ENCODE measurements at regions not wholly inside any gene's neighbourhood (a gene's known extent, or its start where the extent isn't known, plus 50 kb on each side); places are given as distances from the start of the nearest gene placed in this dataset.
"Not testable (repeated sequence)": the region's sequence is repeated elsewhere in the genome, so short reads cannot be mapped to it uniquely, and the experiment has no call there.

- Histone ChIP-seq H3K27ac (no peak overlapping the region), H3K4me3 (no peak overlapping the region)
Measured at GRCh38 chr5:21615195-21615765, 1237.9 kb downstream of the CDH12 start.

DNA sequence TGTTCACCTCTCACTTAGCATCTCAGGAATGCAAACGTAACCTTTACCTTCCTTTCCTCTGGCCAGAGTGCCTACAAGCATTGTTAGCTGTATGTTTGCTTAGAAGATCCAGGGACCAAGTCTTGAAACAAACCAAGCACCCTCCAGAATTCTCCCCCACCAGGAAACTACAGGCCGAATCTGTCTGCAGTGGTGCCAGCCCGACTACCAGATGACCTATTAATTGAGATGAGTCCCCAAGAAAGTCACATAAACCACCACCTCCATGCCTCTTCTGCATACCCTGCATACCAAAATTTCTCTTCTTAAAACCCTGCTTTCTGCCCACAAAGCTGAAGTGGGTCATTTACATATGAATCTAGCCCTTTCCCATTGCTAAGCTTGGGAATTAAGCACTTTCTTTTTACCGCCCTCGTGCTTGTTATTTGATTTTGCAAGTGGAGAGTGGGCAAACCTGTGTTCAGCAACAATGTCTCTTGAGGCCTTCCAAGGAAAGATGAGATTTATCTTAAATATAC lies 1239.1 kb downstream of the CDH12 start:
- Histone ChIP-seq H3K27ac (no peak overlapping the region), H3K4me3 (no peak overlapping the region)

GRCh38 chr5:21603796-21604195 lies 1249.3 kb downstream of the CDH12 start:
- Histone ChIP-seq H3K4me3 (no peak overlapping the region), H3K27ac (no peak overlapping the region)

GRCh38 chr5:21594566-21594965 lies 1258.6 kb downstream of the CDH12 start:
- Histone ChIP-seq H3K4me3 (no peak overlapping the region), H3K27ac (no peak overlapping the region)

GRCh38 chr5:21593261-21593660 lies 1259.9 kb downstream of the CDH12 start:
- H3K27ac ChIP-seq, result no peak overlapping the region

DNA sequence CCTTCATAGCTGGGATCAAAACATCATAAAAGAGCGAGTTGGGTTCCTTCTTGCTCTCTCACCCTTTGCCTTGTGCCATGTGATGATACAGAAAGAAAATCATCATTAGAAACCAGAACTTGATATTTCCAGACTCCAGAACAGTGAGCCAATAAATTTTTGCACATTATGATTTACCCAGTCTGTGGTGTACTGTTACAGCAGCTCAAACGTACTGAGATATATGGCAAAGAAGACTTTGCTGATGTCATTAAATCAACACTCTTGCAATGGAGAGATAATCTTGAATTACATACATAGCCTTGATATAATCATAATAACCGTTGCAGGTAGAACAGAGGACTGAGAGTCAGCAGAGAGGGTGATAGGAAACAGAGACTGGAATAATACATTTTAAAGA lies 1271.6 kb downstream of the CDH12 start:
- H3K4me3 ChIP-seq, result no peak overlapping the region
- no peak overlapping the region for H3K27ac ChIP-seq

More at GRCh38 chr5:21593261-21593660, 1259.9 kb downstream of the CDH12 start:
- H3K4me3 ChIP-seq, result no peak overlapping the region

- Histone ChIP-seq H3K4me3 (no peak overlapping the region), H3K27ac (no peak overlapping the region)
Measured at GRCh38 chr5:21574961-21575360, 1278.2 kb downstream of the CDH12 start.

DNA sequence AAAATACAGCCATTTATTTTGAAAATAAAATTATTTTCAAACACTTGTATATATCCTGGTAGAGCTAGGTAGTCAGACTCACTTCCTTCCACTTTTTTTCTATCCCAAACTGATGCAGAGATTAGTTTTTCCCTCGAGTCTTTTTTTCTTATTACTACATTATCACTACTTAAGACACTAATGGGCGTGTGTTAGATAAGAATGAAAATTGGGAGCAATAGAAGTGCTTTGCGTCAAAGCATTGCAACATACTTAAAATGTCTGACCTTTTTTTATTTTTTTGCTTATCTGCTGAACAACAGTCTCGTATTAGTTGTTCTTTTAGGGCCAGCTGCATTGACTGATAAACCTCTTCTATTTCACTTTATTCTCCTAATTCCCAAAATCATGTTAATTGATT lies 1278.7 kb downstream of the CDH12 start:
- Histone ChIP-seq H3K27ac (no peak overlapping the region), H3K4me3 (no peak overlapping the region)

DNA sequence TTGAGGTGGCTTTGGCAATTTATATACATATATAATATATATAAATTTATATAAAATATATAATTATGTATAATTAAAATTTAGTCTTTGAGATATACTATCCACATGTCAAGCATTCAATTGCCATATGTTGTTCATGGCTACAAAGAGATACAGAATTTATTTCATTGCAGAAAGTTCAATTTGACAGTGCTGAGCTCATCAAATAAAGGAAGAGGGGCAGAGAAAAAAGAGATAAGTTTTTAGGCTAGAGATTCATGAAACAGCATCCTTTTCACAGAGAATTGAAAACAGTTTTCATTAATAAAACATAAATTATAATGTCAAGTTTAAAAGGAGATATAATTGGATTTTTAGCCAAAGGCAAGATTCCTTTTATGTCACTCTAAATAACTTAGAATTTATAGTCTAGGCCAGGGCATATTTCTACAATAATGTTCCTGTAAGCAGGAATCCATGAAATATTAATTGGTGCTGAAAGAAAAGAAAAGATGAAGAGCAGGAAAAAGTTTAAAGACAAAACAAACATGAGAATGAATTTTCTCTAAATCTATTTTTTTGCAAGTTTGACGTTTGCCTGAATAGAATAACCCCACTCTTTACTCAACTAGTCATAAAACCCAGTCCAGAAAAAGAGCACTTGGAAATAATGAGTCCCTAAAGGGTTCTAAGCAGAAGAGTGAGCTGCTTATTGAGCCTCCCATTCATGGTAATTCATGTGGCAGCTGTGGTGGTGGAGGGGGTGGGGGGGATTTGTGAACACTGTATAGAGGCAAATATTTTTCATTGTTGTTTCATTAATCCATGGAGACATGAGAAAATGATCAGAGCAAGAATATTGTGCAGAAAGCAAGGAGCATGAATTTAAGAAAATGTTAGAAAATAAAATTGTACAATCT lies 1279.5 kb downstream of the CDH12 start:
- H3K4me3 ChIP-seq, result no peak overlapping the region
- no peak overlapping the region for H3K27ac ChIP-seq

DNA sequence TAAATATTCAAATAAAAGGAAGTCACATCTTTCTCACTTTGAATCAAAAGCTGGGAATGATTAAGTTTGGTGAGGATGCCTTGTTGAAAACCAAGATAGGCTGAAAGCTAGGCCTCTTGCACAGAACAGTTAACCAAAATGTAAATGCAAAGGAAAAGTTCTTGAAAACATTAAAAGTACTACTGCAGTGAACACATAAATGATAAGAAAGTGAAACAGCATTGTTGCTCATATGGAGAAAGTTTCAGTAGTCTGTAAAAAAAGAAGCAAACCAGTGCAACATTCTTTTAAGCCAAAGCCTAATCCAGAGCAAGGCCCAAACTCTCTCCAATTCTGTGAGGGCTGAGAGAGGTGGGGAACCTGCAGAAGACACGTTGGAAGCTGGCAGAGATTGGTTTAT lies 1281.9 kb downstream of the CDH12 start:
- H3K4me3 ChIP-seq, H3K27ac ChIP-seq: not testable (repeated sequence)

- not testable (repeated sequence) for H3K27ac ChIP-seq
Measured at GRCh38 chr5:21559109-21559508, 1294.0 kb downstream of the CDH12 start.

DNA sequence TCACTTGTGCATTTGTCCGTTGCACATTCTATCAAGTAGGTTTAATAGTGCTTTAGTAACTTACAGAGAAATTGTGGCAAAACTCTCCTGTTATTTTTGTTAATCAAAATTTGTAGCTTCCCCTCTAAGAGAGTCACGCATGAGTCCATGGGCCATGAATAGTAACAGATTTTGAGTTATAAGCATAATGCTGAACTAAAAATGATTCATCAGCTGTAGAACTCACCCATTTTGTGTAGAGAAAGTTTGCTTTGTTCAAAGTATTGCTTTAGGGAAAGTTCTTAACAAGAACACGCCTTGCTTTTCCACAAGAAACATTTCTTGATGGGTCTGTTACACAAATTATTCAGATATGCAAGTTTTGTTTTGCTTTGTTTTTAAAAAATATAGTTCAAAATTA lies 1300.9 kb downstream of the CDH12 start:
- H3K4me3 ChIP-seq, H3K27ac ChIP-seq: not testable (repeated sequence)

More at GRCh38 chr5:21559109-21559508, 1294.0 kb downstream of the CDH12 start:
- H3K4me3 ChIP-seq, result not testable (repeated sequence)

DNA sequence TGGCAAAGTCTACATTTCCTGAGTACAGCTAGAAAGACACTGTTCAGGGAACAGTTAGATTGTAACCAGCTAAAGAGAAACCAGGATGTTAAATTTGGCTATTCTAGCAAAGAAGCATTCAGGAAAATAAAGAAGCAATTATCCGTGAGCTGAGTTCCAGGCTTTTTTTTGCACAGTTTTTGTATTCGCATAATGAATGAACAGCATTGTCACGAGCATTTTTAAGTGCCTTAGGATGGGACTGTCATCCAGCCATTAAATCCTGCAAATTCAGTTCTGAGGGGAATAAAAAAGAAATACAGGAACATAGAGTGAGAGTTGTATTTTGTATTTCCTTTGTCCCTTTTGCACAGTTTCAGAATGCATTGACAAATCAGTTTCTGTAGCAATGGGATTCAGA lies 1302.2 kb downstream of the CDH12 start:
- not testable (repeated sequence) for H3K4me3 ChIP-seq, H3K27ac ChIP-seq

DNA sequence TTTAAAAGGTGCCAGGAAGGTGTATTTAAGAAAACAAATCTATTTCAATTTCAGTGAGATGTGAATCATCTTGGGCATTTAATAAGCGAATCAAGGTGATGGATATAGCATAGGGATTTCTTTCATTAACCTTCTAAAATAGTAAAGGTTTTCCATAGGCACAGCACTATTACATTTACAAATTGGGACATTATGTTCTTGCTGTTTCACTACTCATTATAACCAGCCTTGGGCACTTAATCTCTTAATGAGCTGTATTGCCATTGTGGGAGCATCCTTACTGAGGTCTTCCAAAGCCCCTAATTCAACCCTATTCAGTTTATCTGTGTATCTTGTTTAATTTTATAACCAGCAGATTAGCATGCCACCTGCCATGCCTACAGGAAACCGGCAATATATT lies 1305.5 kb downstream of the CDH12 start:
- not testable (repeated sequence) for H3K4me3 ChIP-seq, H3K27ac ChIP-seq

DNA sequence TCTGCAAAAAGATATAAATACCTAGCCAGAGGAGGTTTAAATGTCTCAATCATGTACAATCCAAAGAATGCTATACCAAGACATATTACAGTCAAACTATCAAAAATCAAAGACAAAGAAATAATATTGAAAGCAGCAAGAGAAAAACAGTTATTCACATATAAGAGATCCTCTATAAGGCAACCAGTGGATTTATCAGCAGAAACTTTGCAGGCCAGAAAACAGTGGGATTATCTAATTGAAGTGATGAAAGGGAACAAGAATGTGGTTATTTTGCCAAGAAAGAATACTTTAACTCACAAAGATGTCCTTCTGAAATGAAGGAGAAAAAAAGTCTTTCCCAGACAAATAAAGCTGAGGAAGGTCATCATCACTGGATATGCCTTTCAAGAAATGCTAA lies 1318.0 kb downstream of the CDH12 start:
- not testable (repeated sequence) for H3K27ac ChIP-seq, H3K4me3 ChIP-seq

DNA sequence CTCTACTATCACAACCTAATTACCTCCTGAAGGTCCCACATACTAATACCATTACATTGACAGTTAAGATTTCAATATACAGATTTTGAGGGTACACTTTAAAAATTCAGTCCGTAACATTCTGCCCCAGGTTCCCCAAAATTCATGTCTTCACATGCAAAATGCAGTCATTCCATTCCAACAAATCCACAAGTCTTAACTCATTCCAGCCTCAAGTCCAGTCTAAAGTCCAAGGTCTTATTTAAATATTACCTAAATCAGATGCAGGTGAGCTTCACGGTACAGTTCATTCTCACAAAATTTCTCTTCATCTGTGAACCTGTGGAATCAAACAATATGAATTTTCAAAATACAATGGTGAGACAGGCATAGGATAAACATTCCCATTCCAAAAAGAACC lies 1332.0 kb downstream of the CDH12 start:
- H3K4me3 ChIP-seq, H3K27ac ChIP-seq: not testable (repeated sequence)

DNA sequence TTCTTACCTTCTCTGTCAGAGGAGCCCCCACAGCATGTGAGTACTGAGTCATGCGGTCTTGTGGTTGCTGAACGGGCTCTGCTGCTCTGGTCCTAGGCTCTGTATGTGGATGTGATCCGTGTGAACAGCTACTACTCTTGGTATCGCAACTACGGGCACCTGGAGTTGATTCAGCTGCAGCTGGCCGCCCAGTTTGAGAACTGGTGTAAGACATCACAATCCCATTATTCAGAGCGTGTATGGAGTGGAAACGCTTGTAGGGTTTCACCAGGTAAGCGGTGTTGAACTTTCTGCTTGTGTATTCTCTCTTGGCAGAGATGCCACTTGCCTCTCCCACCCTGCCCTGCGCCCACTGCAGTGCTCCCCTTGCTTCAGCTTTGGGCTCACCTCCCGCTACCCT lies 1356.2 kb downstream of the CDH12 start:
- not testable (repeated sequence) for H3K4me3 ChIP-seq

DNA sequence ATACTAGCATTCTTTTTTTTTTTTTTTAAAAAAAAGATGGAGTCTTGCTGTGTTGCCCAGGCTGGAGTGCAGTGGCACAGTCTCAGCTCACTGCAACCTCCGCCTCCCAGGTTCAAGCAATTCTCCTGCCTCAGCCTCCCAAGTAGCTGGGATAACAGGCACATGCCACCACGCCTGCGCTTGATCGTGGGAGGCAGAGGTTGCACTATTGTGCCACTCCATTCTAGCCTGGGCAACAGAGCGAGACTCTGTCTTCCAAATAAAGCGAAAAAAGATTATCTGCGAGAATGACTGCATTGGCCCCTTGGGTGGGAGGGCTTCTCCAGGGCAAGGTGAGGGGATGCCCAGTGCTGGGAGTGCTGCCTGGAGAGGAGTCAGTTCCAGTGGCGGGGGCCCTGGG lies 1357.1 kb downstream of the CDH12 start:
- H3K27ac ChIP-seq, H3K4me3 ChIP-seq: not testable (repeated sequence)

More for the DNA sequence above, 1356.2 kb downstream of the CDH12 start:
- not testable (repeated sequence) for H3K27ac ChIP-seq

DNA sequence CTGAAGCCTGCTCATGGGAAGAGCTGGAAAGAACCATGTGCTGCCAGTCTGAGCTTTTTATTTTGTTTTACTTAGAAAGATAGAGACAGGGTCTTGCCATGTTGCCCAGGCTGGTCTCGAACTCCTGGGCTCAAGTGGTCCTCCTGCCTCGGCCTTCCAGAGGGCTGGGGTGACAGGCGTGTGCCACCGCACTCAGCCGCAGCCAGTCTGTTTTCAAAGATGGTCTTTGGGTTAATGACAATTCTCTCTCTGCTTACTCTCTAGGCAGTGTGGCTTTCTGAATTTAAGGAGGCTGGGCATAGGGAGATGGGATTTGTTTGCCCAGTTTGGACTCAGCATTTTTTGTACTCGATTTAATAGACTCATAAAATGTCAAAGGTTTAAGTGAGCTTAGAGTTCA lies 1357.9 kb downstream of the CDH12 start:
- not testable (repeated sequence) for H3K27ac ChIP-seq, H3K4me3 ChIP-seq

GRCh38 chr5:21494033-21494432 lies 1359.1 kb downstream of the CDH12 start:
- H3K4me3 ChIP-seq, H3K27ac ChIP-seq: not testable (repeated sequence)

DNA sequence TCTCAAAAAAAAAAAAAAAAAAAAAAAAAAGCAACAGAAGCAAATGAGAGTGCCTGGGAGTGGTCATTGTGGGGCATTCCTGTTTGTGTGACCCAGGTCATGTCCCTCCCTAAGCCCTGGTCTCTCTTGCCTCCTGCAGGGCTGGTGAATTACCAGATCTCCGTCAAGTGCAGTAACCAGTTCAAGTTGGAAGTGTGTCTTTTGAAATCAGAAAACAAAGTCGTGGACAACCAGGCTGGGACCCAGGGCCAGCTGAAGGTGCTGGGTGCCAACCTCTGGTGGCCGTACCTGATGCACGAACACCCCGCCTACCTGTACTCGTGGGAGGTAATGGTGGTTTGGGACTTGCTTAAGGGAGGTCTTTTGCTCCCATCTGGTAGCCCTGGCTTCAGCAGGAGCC lies 1362.0 kb downstream of the CDH12 start:
- H3K27ac ChIP-seq, H3K4me3 ChIP-seq: not testable (repeated sequence)

Measured in skin epidermis (tissue), 12 donors.